Upper lobe of left lung (tissue), 6 donors: ENCODE measurements at regions not wholly inside any gene's neighbourhood (a gene's known extent, or its start where the extent isn't known, plus 50 kb on each side); places are given as distances from the start of the nearest gene placed in this dataset.

ENCODE experiments used
- ATAC-seq, 2 donors: fragments of 200-7000 bp; cut with Tn5 transposase; one replicate each; pipeline ENCODE4 v1.9.1; 2022; ENCODE audit warnings: mild to moderate bottlenecking in 2 of 2, moderate library complexity in 2 of 2; ENCODE audit not compliant: low FRiP score in 2 of 2
- DNase-seq, 2 donors: peaks; one replicate each; pipeline ENCODE4 v3.0.0-alpha.2; 2019 to 2020
- H3K27ac ChIP-seq, 4 donors: fragments of 200-600 bp; sonication (generic); one replicate each; pipeline ENCODE4 v1.5.1; 2016 to 2019
- H3K27me3 ChIP-seq, 4 donors: fragments of 200-600 bp; sonication (generic); one replicate each; pipeline ENCODE4 v1.5.1; 2017 to 2019
- H3K36me3 ChIP-seq, 4 donors: fragments of 200-600 bp; sonication (generic); one replicate each; pipeline ENCODE4 v1.5.1; 2016 to 2019
- H3K4me1 ChIP-seq, 4 donors: fragments of 200-600 bp; sonication (generic); one replicate each; pipeline ENCODE4 v1.5.1; 2018 to 2019
- H3K4me3 ChIP-seq, 4 donors: fragments of 200-600 bp; sonication (generic); one replicate each; pipeline ENCODE4 v1.5.1; 2017 to 2019; ENCODE audit warnings: mild to moderate bottlenecking in 2 of 4, moderate library complexity in 1 of 4
- H3K9me3 ChIP-seq, 4 donors: fragments of 200-600 bp; sonication (generic); one replicate each; pipeline ENCODE4 v1.5.1; 2018 to 2019
- CTCF ChIP-seq, 6 experiments: fragments of 450-650 bp in 4 of 6; fragments of 200-600 bp in 2 of 6; sonication (generic) in 2 of 6; IDR thresholded peaks; one replicate each; pipeline ENCODE4 v1.5.1; 2016 to 2019; ENCODE audit warnings: antibody characterized with exemption in 6 of 6
- EP300 ChIP-seq, 4 donors: sonication (generic); formaldehyde crosslinking; IDR thresholded peaks; one replicate each; pipeline ENCODE4 v1.5.1; 2017; ENCODE audit warnings: antibody characterized with exemption in 4 of 4, control low read depth in 2 of 4
- POLR2A ChIP-seq, 4 donors: fragments of 450-650 bp; IDR thresholded peaks; one replicate each; pipeline ENCODE4 v1.5.1; 2016 to 2017; ENCODE audit warnings: antibody characterized with exemption in 4 of 4, mild to moderate bottlenecking in 2 of 4
- POLR2AphosphoS5 ChIP-seq, 2 donors: sonication (generic); formaldehyde crosslinking; IDR thresholded peaks; one replicate each; pipeline ENCODE4 v1.5.1; 2017; ENCODE audit warnings: antibody characterized with exemption in 2 of 2
- WGBS, 2 donors: methylation state at CpG; one replicate each; pipeline ENCODE4 v1.1.5; 2017 to 2018; 5-methylcytosine and 5-hydroxymethylcytosine counted together
- donor health status: DM: no; HTN: no; CAD: no; lungs with moderate emphysema.
- donor health status: DM: no; HTN: yes; CAD: no; lungs with severe emphysema.

GRCh38 chr4:180598281-180598680 lies 1644.9 kb upstream of the TENM3 start:
- Histone ChIP-seq H3K27ac (no peak overlapping the region), H3K4me3 (no peak overlapping the region), H3K27me3 (no peaks in the 10 kb centered on the region), H3K9me3 (no peaks in the 10 kb centered on the region), H3K36me3 (no peaks in the 10 kb centered on the region), H3K4me1 (no peaks in the 10 kb centered on the region)
- DNase-seq (no peak), ATAC-seq (no peak)
- TF ChIP-seq POLR2AphosphoS5 (IDR thresholded peaks at IDR 0.05) (no peak), POLR2A (IDR thresholded peaks at IDR 0.05) (no peak), EP300 (IDR thresholded peaks at IDR 0.05) (no peak), CTCF (IDR thresholded peaks at IDR 0.05) (no peak)

GRCh38 chr4:180603791-180604190 lies 1639.4 kb upstream of the TENM3 start:
- WGBS, 2 donors: 86 to 96% methylated on average over 2 of the region's 2 CpGs
- no peak overlapping the region for H3K27ac ChIP-seq
- H3K36me3 ChIP-seq: no peaks in the 10 kb centered on the region
- no peak for ATAC-seq
- H3K4me1 ChIP-seq: no peaks in the 10 kb centered on the region
- no peak overlapping the region for H3K4me3 ChIP-seq
- no peaks in the 10 kb centered on the region for H3K9me3 ChIP-seq
- DNase-seq: no peak
- H3K27me3 ChIP-seq: no peaks in the 10 kb centered on the region
- TF ChIP-seq CTCF (IDR thresholded peaks at IDR 0.05): no peak
- no peak for TF ChIP-seq EP300 (IDR thresholded peaks at IDR 0.05)
- TF ChIP-seq POLR2A (IDR thresholded peaks at IDR 0.05): no peak
- TF ChIP-seq POLR2AphosphoS5 (IDR thresholded peaks at IDR 0.05): no peak

- DNase-seq: no peak
- 63 to 70% methylated on average over 2 of the region's 2 CpGs for whole genome bisulfite sequencing, 2 donors
- TF ChIP-seq POLR2A (IDR thresholded peaks at IDR 0.05) (no peak), EP300 (IDR thresholded peaks at IDR 0.05) (no peak), CTCF (IDR thresholded peaks at IDR 0.05) (no peak), POLR2AphosphoS5 (IDR thresholded peaks at IDR 0.05) (no peak)
- Histone ChIP-seq H3K9me3 (no peaks in the 10 kb centered on the region), H3K36me3 (no peaks in the 10 kb centered on the region), H3K27ac (no peak overlapping the region), H3K27me3 (no peaks in the 10 kb centered on the region), H3K4me1 (no peaks in the 10 kb centered on the region), H3K4me3 (no peak overlapping the region)
- no peak for ATAC-seq
Measured at GRCh38 chr4:180610324-180610723, 1632.9 kb upstream of the TENM3 start.

- no peaks in the 10 kb centered on the region for H3K27me3 ChIP-seq
- H3K36me3 ChIP-seq: no peaks in the 10 kb centered on the region
- H3K4me1 ChIP-seq: no peaks in the 10 kb centered on the region
- no peak overlapping the region for H3K4me3 ChIP-seq
- WGBS, 2 donors: 67 to 78% methylated on average over 3 of the region's 3 CpGs
- ATAC-seq (no peak), DNase-seq (no peak)
- H3K9me3 ChIP-seq: no peaks in the 10 kb centered on the region
- H3K27ac ChIP-seq: no peak overlapping the region
- TF ChIP-seq EP300 (IDR thresholded peaks at IDR 0.05) (no peak), CTCF (IDR thresholded peaks at IDR 0.05) (no peak), POLR2A (IDR thresholded peaks at IDR 0.05) (no peak), POLR2AphosphoS5 (IDR thresholded peaks at IDR 0.05) (no peak)
Measured at GRCh38 chr4:180615746-180616145, 1627.5 kb upstream of the TENM3 start.

- Histone ChIP-seq H3K36me3 (no peaks in the 10 kb centered on the region), H3K9me3 (no peaks in the 10 kb centered on the region), H3K4me1 (no peaks in the 10 kb centered on the region), H3K4me3 (no peak overlapping the region), H3K27ac (no peak overlapping the region), H3K27me3 (no peaks in the 10 kb centered on the region)
- no peak for TF ChIP-seq EP300 (IDR thresholded peaks at IDR 0.05)
- ATAC-seq (no peak), DNase-seq (no peak)
- WGBS, 2 donors: 77 to 85% methylated on average over 6 of the region's 6 CpGs
Measured at GRCh38 chr4:180617196-180617595, 1626.0 kb upstream of the TENM3 start.
